H1 (cell line): ENCODE measurements at regions not wholly inside any gene's neighbourhood (a gene's known extent, or its start where the extent isn't known, plus 50 kb on each side); places are given as distances from the start of the nearest gene placed in this dataset.

ENCODE experiments used
- BRCA1 ChIP-seq: IDR thresholded peaks from 2 replicates; pipeline ENCODE4 v1.6.1; 2012; ENCODE audit warnings: low read depth, low read length, improper control_type of control experiment
- CTCF ChIP-seq, 3 experiments: IDR thresholded peaks; 1 replicate in 2 of 3; 2 replicates in 1 of 3; pipeline versions ENCODE4 v1.5.1 to v1.6.1; 2011; ENCODE audit warnings: low read length in 3 of 3, mild to moderate bottlenecking in 3 of 3, inconsistent platforms in 2 of 3, low read depth in 1 of 3, moderate library complexity in 1 of 3; ENCODE audit not compliant: insufficient read depth in 1 of 3; ENCODE audit errors: control extremely low read depth in 1 of 3
- EP300 ChIP-seq, 2 experiments: IDR thresholded peaks; 1 replicate in 1 of 2; 2 replicates in 1 of 2; pipeline ENCODE4 v1.6.1; 2011 to 2012; ENCODE audit warnings: low read depth in 2 of 2, low read length in 2 of 2, mild to moderate bottlenecking in 2 of 2, borderline replicate concordance in 1 of 2, inconsistent platforms in 1 of 2, moderate library complexity in 1 of 2
- TAF1 ChIP-seq: IDR thresholded peaks from 2 replicates; pipeline ENCODE4 v1.6.1; 2011; ENCODE audit warnings: mild to moderate bottlenecking, low read depth, low read length

GRCh38 chr4:57303012-57303751 is 193.0 kb upstream of the IGFBP7 start:
- TF ChIP-seq CTCF (IDR thresholded peaks at IDR 0.05; ENCODE audit: control extremely low read depth in 1 of 3, insufficient read depth in 1 of 3, low read depth in 1 of 3, low read length in 3 of 3) (peak in 2 of 3 experiments; percentile 7 to 18; a peak in 1 of 4 replicates), EP300 (IDR thresholded peaks at IDR 0.05; ENCODE audit: borderline replicate concordance in 1 of 2, low read depth in 2 of 2, low read length in 2 of 2) (no peak), BRCA1 (no peak), TAF1 (no peak)
